Superior temporal gyrus (tissue), 1 donor: ENCODE measurements at regions not wholly inside any gene's neighbourhood (a gene's known extent, or its start where the extent isn't known, plus 50 kb on each side); places are given as distances from the start of the nearest gene placed in this dataset.
"Not testable (repeated sequence)": the region's sequence is repeated elsewhere in the genome, so short reads cannot be mapped to it uniquely, and the experiment has no call there.

Experiments
- DNase-seq: peaks from one replicate; pipeline ENCODE4 v3.0.0-alpha.2; 2016; ENCODE audit errors: extremely low spot score

GRCh38 chr14:25546826-25547225 is 496.9 kb upstream of the STXBP6 start:
- no peak for DNase-seq

- peak; percentile 46 for DNase-seq
These were observed 488.0 kb upstream of the STXBP6 start for GRCh38 chr14:25537846-25538455.

- no peak for DNase-seq
These were observed 476.3 kb upstream of the STXBP6 start for GRCh38 chr14:25526290-25526689.

GRCh38 chr14:25522926-25523325 is 473.0 kb upstream of the STXBP6 start:
- DNase-seq, result no peak

GRCh38 chr14:25522116-25522515 is 472.2 kb upstream of the STXBP6 start:
- DNase-seq, result no peak

GRCh38 chr14:25521616-25522015 is 471.7 kb upstream of the STXBP6 start:
- DNase-seq, result no peak

GRCh38 chr14:25520821-25521220 is 470.9 kb upstream of the STXBP6 start:
- DNase-seq, result no peak

- DNase-seq, result no peak
These were observed 468.4 kb upstream of the STXBP6 start for GRCh38 chr14:25518364-25518763.

GRCh38 chr14:25516838-25517237 is 466.9 kb upstream of the STXBP6 start:
- DNase-seq, result no peak

GRCh38 chr14:25508845-25509244 is 458.9 kb upstream of the STXBP6 start:
- no peak for DNase-seq

GRCh38 chr14:25501749-25502148 is 451.8 kb upstream of the STXBP6 start:
- no peak for DNase-seq

GRCh38 chr14:25488961-25489360 is 439.0 kb upstream of the STXBP6 start:
- DNase-seq, result no peak

GRCh38 chr14:25485381-25485780 is 435.4 kb upstream of the STXBP6 start:
- DNase-seq, result no peak

GRCh38 chr14:25484906-25485305 is 435.0 kb upstream of the STXBP6 start:
- DNase-seq, result no peak

- DNase-seq, result peak; percentile 44
These were observed 434.3 kb upstream of the STXBP6 start for GRCh38 chr14:25484235-25484634.

GRCh38 chr14:25477316-25478098 is 427.6 kb upstream of the STXBP6 start:
- no peak for DNase-seq

GRCh38 chr14:25472700-25473099 is 422.8 kb upstream of the STXBP6 start:
- DNase-seq, result no peak

- DNase-seq, result no peak
These were observed 414.8 kb upstream of the STXBP6 start for GRCh38 chr14:25464772-25465171.

GRCh38 chr14:25464078-25464477 is 414.1 kb upstream of the STXBP6 start:
- no peak for DNase-seq

GRCh38 chr14:25463480-25463879 is 413.5 kb upstream of the STXBP6 start:
- DNase-seq, result no peak

GRCh38 chr14:25461780-25462179 is 411.8 kb upstream of the STXBP6 start:
- DNase-seq, result no peak

GRCh38 chr14:25444381-25444780 is 394.4 kb upstream of the STXBP6 start:
- DNase-seq, result no peak

GRCh38 chr14:25440382-25440781 is 390.4 kb upstream of the STXBP6 start:
- DNase-seq, result not testable (repeated sequence)
